T-helper 17 cell (primary cell): ENCODE measurements at regions not wholly inside any gene's neighbourhood (a gene's known extent, or its start where the extent isn't known, plus 50 kb on each side); places are given as distances from the start of the nearest gene placed in this dataset.

ENCODE experiments used
- ATAC-seq: fragments of 150-1000 bp; cut with Tn5 transposase; 2 replicates; pipeline ENCODE4 v1.10.0; 2021; ENCODE audit warnings: mild to moderate bottlenecking, moderate library complexity
- DNase-seq, 3 donors: peaks; one replicate each; pipeline versions ENCODE4 v3.0.0 to v3.0.0-alpha.2; 2020 to 2021
- H3K9me3 ChIP-seq: one replicate; pipeline ENCODE4 v1.7.0; 2013; ENCODE audit warnings: low read length, mild to moderate bottlenecking; ENCODE audit not compliant: control insufficient read depth, poor library complexity, severe bottlenecking
- H3K27ac Mint-ChIP-seq: one replicate; pipeline ENCODE4 v1.8.0; 2022; ENCODE audit warnings: mild to moderate bottlenecking, moderate library complexity, mixed read lengths
- H3K27me3 Mint-ChIP-seq: one replicate; pipeline ENCODE4 v1.8.0; 2022; ENCODE audit warnings: mixed read lengths
- H3K36me3 Mint-ChIP-seq: one replicate; pipeline ENCODE4 v1.8.0; 2022; ENCODE audit warnings: low read depth, mixed read lengths
- H3K4me1 Mint-ChIP-seq: one replicate; pipeline ENCODE4 v1.8.0; 2022; ENCODE audit warnings: mild to moderate bottlenecking, mixed read lengths
- H3K4me3 Mint-ChIP-seq: one replicate; pipeline ENCODE4 v1.8.0; 2022; ENCODE audit warnings: mild to moderate bottlenecking, moderate library complexity, mixed read lengths

GRCh38 chr4:186898367-186898766 is 174.7 kb upstream of the FAT1 start:
- Mint-ChIP-seq H3K27me3 (no peaks in the 10 kb centered on the region), H3K4me1 (no peaks in the 10 kb centered on the region), H3K36me3 (no peaks in the 10 kb centered on the region)

GRCh38 chr4:186900232-186900900 is 176.7 kb upstream of the FAT1 start:
- Mint-ChIP-seq H3K4me3 (no peak overlapping the region), H3K27me3 (no peaks in the 10 kb centered on the region), H3K4me1 (no peaks in the 10 kb centered on the region), H3K27ac (no peak overlapping the region), H3K36me3 (no peaks in the 10 kb centered on the region)
- ATAC-seq (no peak), DNase-seq (no peak)
- no peaks in the 10 kb centered on the region for H3K9me3 ChIP-seq

More at GRCh38 chr4:186898367-186898766, 174.7 kb upstream of the FAT1 start:
- DNase-seq = no peak
- ATAC-seq = no peak
- no peaks in the 10 kb centered on the region for H3K9me3 ChIP-seq
- no peak overlapping the region for H3K4me3 Mint-ChIP-seq
- H3K27ac Mint-ChIP-seq = no peak overlapping the region

- no peak for DNase-seq
- no peak for ATAC-seq
- H3K4me3 Mint-ChIP-seq = no peak overlapping the region
- H3K36me3 Mint-ChIP-seq = no peaks in the 10 kb centered on the region
- no peaks in the 10 kb centered on the region for H3K9me3 ChIP-seq
- H3K27ac Mint-ChIP-seq = no peak overlapping the region
- H3K4me1 Mint-ChIP-seq = no peaks in the 10 kb centered on the region
- no peaks in the 10 kb centered on the region for H3K27me3 Mint-ChIP-seq
These were observed 177.3 kb upstream of the FAT1 start for GRCh38 chr4:186900984-186901383.

- Mint-ChIP-seq H3K4me1 (no peaks in the 10 kb centered on the region), H3K27ac (no peak overlapping the region), H3K27me3 (no peaks in the 10 kb centered on the region), H3K36me3 (no peaks in the 10 kb centered on the region), H3K4me3 (no peak overlapping the region)
- ATAC-seq (no peak), DNase-seq (no peak)
- H3K9me3 ChIP-seq = no peaks in the 10 kb centered on the region
These were observed 178.2 kb upstream of the FAT1 start for GRCh38 chr4:186901850-186902249.

GRCh38 chr4:186902361-186902760 is 178.7 kb upstream of the FAT1 start:
- no peak overlapping the region for H3K4me3 Mint-ChIP-seq
- no peaks in the 10 kb centered on the region for H3K9me3 ChIP-seq
- no peaks in the 10 kb centered on the region for H3K4me1 Mint-ChIP-seq
- H3K27me3 Mint-ChIP-seq = no peaks in the 10 kb centered on the region
- DNase-seq (no peak), ATAC-seq (no peak)
- H3K36me3 Mint-ChIP-seq = no peaks in the 10 kb centered on the region
- no peak overlapping the region for H3K27ac Mint-ChIP-seq

- Mint-ChIP-seq H3K27me3 (no peaks in the 10 kb centered on the region), H3K36me3 (no peaks in the 10 kb centered on the region), H3K4me3 (no peak overlapping the region), H3K27ac (no peak overlapping the region), H3K4me1 (no peaks in the 10 kb centered on the region)
- ATAC-seq (no peak), DNase-seq (no peak)
- no peaks in the 10 kb centered on the region for H3K9me3 ChIP-seq
These were observed 180.4 kb upstream of the FAT1 start for GRCh38 chr4:186904101-186904500.

GRCh38 chr4:186906722-186907121 is 183.1 kb upstream of the FAT1 start:
- DNase-seq (no peak), ATAC-seq (no peak)
- no peaks in the 10 kb centered on the region for H3K9me3 ChIP-seq
- Mint-ChIP-seq H3K36me3 (no peaks in the 10 kb centered on the region), H3K4me3 (no peak overlapping the region), H3K4me1 (no peaks in the 10 kb centered on the region), H3K27ac (no peak overlapping the region), H3K27me3 (no peaks in the 10 kb centered on the region)

- no peaks in the 10 kb centered on the region for H3K36me3 Mint-ChIP-seq
- H3K4me3 Mint-ChIP-seq = no peak overlapping the region
- ATAC-seq (no peak), DNase-seq (no peak)
- H3K4me1 Mint-ChIP-seq = no peaks in the 10 kb centered on the region
- no peaks in the 10 kb centered on the region for H3K27me3 Mint-ChIP-seq
- H3K9me3 ChIP-seq = no peaks in the 10 kb centered on the region
- H3K27ac Mint-ChIP-seq = no peak overlapping the region
These were observed 186.7 kb upstream of the FAT1 start for GRCh38 chr4:186910385-186910784.

- H3K4me1 Mint-ChIP-seq = no peaks in the 10 kb centered on the region
- no peak overlapping the region for H3K27ac Mint-ChIP-seq
- ATAC-seq (no peak), DNase-seq (no peak)
- peaks cover under 1% of the 10 kb centered on the region for H3K36me3 Mint-ChIP-seq
- no peaks in the 10 kb centered on the region for H3K27me3 Mint-ChIP-seq
- no peak overlapping the region for H3K4me3 Mint-ChIP-seq
- no peaks in the 10 kb centered on the region for H3K9me3 ChIP-seq
These were observed 188.9 kb upstream of the FAT1 start for GRCh38 chr4:186912606-186913005.

GRCh38 chr4:186915816-186916215 is 192.2 kb upstream of the FAT1 start:
- Mint-ChIP-seq H3K4me1 (no peaks in the 10 kb centered on the region), H3K36me3 (peaks cover 2% of the 10 kb centered on the region), H3K4me3 (no peak overlapping the region), H3K27me3 (no peaks in the 10 kb centered on the region), H3K27ac (no peak overlapping the region)
- no peaks in the 10 kb centered on the region for H3K9me3 ChIP-seq
- ATAC-seq (no peak), DNase-seq (no peak)

GRCh38 chr4:186917136-186917535 is 193.5 kb upstream of the FAT1 start:
- DNase-seq (no peak), ATAC-seq (no peak)
- Mint-ChIP-seq H3K36me3 (peaks cover 2% of the 10 kb centered on the region), H3K27ac (no peak overlapping the region), H3K27me3 (no peaks in the 10 kb centered on the region), H3K4me1 (no peaks in the 10 kb centered on the region), H3K4me3 (no peak overlapping the region)
- H3K9me3 ChIP-seq = no peaks in the 10 kb centered on the region

- DNase-seq = no peak
- H3K4me3 Mint-ChIP-seq = no peak overlapping the region
- no peaks in the 10 kb centered on the region for H3K4me1 Mint-ChIP-seq
- H3K9me3 ChIP-seq = no peaks in the 10 kb centered on the region
- H3K27ac Mint-ChIP-seq = no peak overlapping the region
- no peak for ATAC-seq
- H3K36me3 Mint-ChIP-seq = peaks cover 2% of the 10 kb centered on the region
- no peaks in the 10 kb centered on the region for H3K27me3 Mint-ChIP-seq
These were observed 194.8 kb upstream of the FAT1 start for GRCh38 chr4:186918466-186918865.

GRCh38 chr4:186919340-186919739 is 195.7 kb upstream of the FAT1 start:
- H3K27me3 Mint-ChIP-seq = no peaks in the 10 kb centered on the region
- DNase-seq (no peak), ATAC-seq (no peak)
- H3K27ac Mint-ChIP-seq = no peak overlapping the region
- no peaks in the 10 kb centered on the region for H3K9me3 ChIP-seq
- no peaks in the 10 kb centered on the region for H3K4me1 Mint-ChIP-seq
- H3K36me3 Mint-ChIP-seq = peaks cover 2% of the 10 kb centered on the region
- no peak overlapping the region for H3K4me3 Mint-ChIP-seq

- peaks cover 2% of the 10 kb centered on the region for H3K36me3 Mint-ChIP-seq
- ATAC-seq = no peak
- H3K4me1 Mint-ChIP-seq = no peaks in the 10 kb centered on the region
- no peaks in the 10 kb centered on the region for H3K27me3 Mint-ChIP-seq
- DNase-seq = no peak
- H3K9me3 ChIP-seq = no peaks in the 10 kb centered on the region
- H3K27ac Mint-ChIP-seq = no peak overlapping the region
- no peak overlapping the region for H3K4me3 Mint-ChIP-seq
These were observed 196.8 kb upstream of the FAT1 start for GRCh38 chr4:186920483-186920882.
